B cell (primary cell): ENCODE measurements at regions not wholly inside any gene's neighbourhood (a gene's known extent, or its start where the extent isn't known, plus 50 kb on each side); places are given as distances from the start of the nearest gene placed in this dataset.

ENCODE experiments used
- ATAC-seq: fragments of 200-7000 bp; cut with Tn5 transposase; one replicate; pipeline ENCODE4 v1.10.0; 2021; ENCODE audit warnings: low read depth, mild to moderate bottlenecking, moderate number of reproducible peaks, moderate library complexity
- CTCF ChIA-PET: fragments of 350-600 bp; sonication (Branson Sonifier 250); formaldehyde crosslinking; loops from one replicate; lab custom pipeline; 2021; ENCODE audit warnings: antibody characterized with exemption, inconsistent platforms; lab: Charles Lee
- POLR2A ChIA-PET: fragments of 350-600 bp; sonication (Branson Sonifier 250); formaldehyde crosslinking; loops from one replicate; lab custom pipeline; 2021; ENCODE audit warnings: antibody characterized with exemption; lab: Charles Lee
- DNase-seq: peaks from one replicate; pipeline ENCODE4 v3.0.0; 2013
- H2AFZ ChIP-seq: 2 replicates; pipeline ENCODE4 v1.6.1; 2012; ENCODE audit warnings: mild to moderate bottlenecking, low read depth, low read length; ENCODE audit not compliant: insufficient read depth, poor library complexity, severe bottlenecking
- H3K27ac ChIP-seq, 2 donors: 1 replicate in 1 of 2; 2 replicates in 1 of 2; pipeline ENCODE4 v1.5.1; 2012 to 2013; ENCODE audit warnings: low read length in 2 of 2, mild to moderate bottlenecking in 2 of 2, moderate library complexity in 1 of 2
- H3K27me3 ChIP-seq, 4 experiments: fragments of 200-600 bp in 1 of 4; sonication (generic) in 1 of 4; replicated peaks in 1 of 4; 1 replicate in 2 of 4; 2 replicates in 2 of 4; pipeline versions ENCODE4 v1.6.1 to v1.7.0; 2013 to 2016; ENCODE audit warnings: low read length in 3 of 4, mild to moderate bottlenecking in 2 of 4, mixed read lengths in 1 of 4, moderate library complexity in 1 of 4; ENCODE audit not compliant: insufficient read depth in 4 of 4, control insufficient read depth in 3 of 4; ENCODE audit errors: control extremely low read depth in 1 of 4
- H3K36me3 ChIP-seq, 2 experiments: replicated peaks in 1 of 2; 1 replicate in 1 of 2; 2 replicates in 1 of 2; pipeline versions ENCODE4 v1.6.1 to v1.7.1; 2013; ENCODE audit warnings: low read length in 1 of 2; ENCODE audit not compliant: insufficient read depth in 2 of 2, control insufficient read depth in 1 of 2; ENCODE audit errors: control extremely low read depth in 1 of 2, extremely low read depth in 1 of 2
- H3K4me1 ChIP-seq, 2 donors: fragments of 200-600 bp in 1 of 2; sonication (generic) in 1 of 2; 1 replicate in 1 of 2; 2 replicates in 1 of 2; pipeline versions ENCODE4 v1.5.1 to v1.6.1; 2013 to 2017; ENCODE audit warnings: low read length in 2 of 2; ENCODE audit not compliant: control insufficient read depth in 2 of 2, insufficient read depth in 2 of 2
- H3K4me2 ChIP-seq: replicated peaks from 2 replicates; pipeline ENCODE3; 2012; ENCODE audit warnings: mild to moderate bottlenecking, low read depth, low read length; ENCODE audit not compliant: poor library complexity, severe bottlenecking
- H3K4me3 ChIP-seq, 5 experiments: fragments of 200-600 bp in 1 of 5; sonication (generic) in 1 of 5; 1 replicate in 3 of 5; 2 replicates in 2 of 5; pipeline versions ENCODE4 v1.5.1 to v1.7.0; 2011 to 2016; ENCODE audit warnings: low read length in 4 of 5, mild to moderate bottlenecking in 4 of 5, low read depth in 2 of 5, control low read depth in 1 of 5, moderate library complexity in 1 of 5; ENCODE audit not compliant: insufficient read depth in 1 of 5; ENCODE audit errors: control extremely low read depth in 1 of 5, extremely low read depth in 1 of 5
- H3K79me2 ChIP-seq: fragments of 200-600 bp; sonication (generic); one replicate; pipeline ENCODE4 v1.6.0; 2016; ENCODE audit warnings: low read length; ENCODE audit not compliant: control insufficient read depth, insufficient read depth
- H3K9ac ChIP-seq: fragments of 200-600 bp; sonication (generic); 2 replicates; pipeline ENCODE4 v1.6.1; 2017; ENCODE audit warnings: mild to moderate bottlenecking, low read length, moderate library complexity
- H3K9me3 ChIP-seq, 3 donors: one replicate each; pipeline versions ENCODE4 v1.6.1 to v1.7.1; 2013; ENCODE audit warnings: low read length in 2 of 3; ENCODE audit not compliant: control insufficient read depth in 2 of 3, insufficient read depth in 1 of 3; ENCODE audit errors: control extremely low read depth in 1 of 3
- H4K20me1 ChIP-seq: 2 replicates; pipeline ENCODE4 v1.6.0; 2012; ENCODE audit warnings: mild to moderate bottlenecking, low read length; ENCODE audit not compliant: insufficient read depth, control insufficient read depth, poor library complexity, severe bottlenecking
- H3K27ac Mint-ChIP-seq: one replicate; pipeline ENCODE4 v1.8.0; 2021; ENCODE audit warnings: mixed read lengths
- H3K27me3 Mint-ChIP-seq: one replicate; pipeline ENCODE4 v1.8.0; 2021; ENCODE audit warnings: mixed read lengths
- H3K4me1 Mint-ChIP-seq: one replicate; pipeline ENCODE4 v1.8.0; 2021; ENCODE audit warnings: mixed read lengths
- H3K4me3 Mint-ChIP-seq: one replicate; pipeline ENCODE4 v1.8.0; 2021; ENCODE audit warnings: mixed read lengths
- H3K9me3 Mint-ChIP-seq: one replicate; pipeline ENCODE4 v1.8.0; 2022; ENCODE audit warnings: mixed read lengths; ENCODE audit not compliant: insufficient read depth
- CTCF ChIP-seq: fragments of 200-600 bp; IDR thresholded peaks from one replicate; pipeline ENCODE4 v1.8.0; 2022; ENCODE audit warnings: antibody characterized with exemption, mild to moderate bottlenecking
- EZH2 ChIP-seq: IDR thresholded peaks from 2 replicates; pipeline ENCODE4 v1.6.1; 2012; ENCODE audit warnings: borderline replicate concordance, low read depth, mild to moderate bottlenecking, moderate library complexity, low read length; ENCODE audit not compliant: insufficient read depth, poor library complexity, severe bottlenecking
- WGBS: methylation state at CpG from one replicate; pipeline ENCODE4 v1.1.5; 2013; ENCODE audit warnings: missing lambda C conversion rate; ENCODE audit not compliant: insufficient coverage; 5-methylcytosine and 5-hydroxymethylcytosine counted together
- intact Hi-C: fragments of 100-400 bp; cut with micrococcal nuclease; formaldehyde crosslinking; loops from one replicate; pipeline ENCODE4 v1.10.0; 2022

- Histone ChIP-seq H3K9ac (no peak overlapping the region), H2AFZ (no peak overlapping the region), H3K36me3 (peaks cover 0 to 4% of the 10 kb centered on the region in 2 experiments), H3K4me2 (no peak overlapping the region), H3K9me3 (peaks cover 0 to 3% (median 2%) of the 10 kb centered on the region in 3 donors), H3K27ac (no peak overlapping the region), H3K27me3 (no peaks in the 10 kb centered on the region), H4K20me1 (no peaks in the 10 kb centered on the region), H3K4me3 (no peak overlapping the region), H3K79me2 (no peaks in the 10 kb centered on the region), H3K4me1 (no peaks in the 10 kb centered on the region)
- H3K27ac Mint-ChIP-seq = no peak overlapping the region
- no peaks in the 10 kb centered on the region for H3K4me1 Mint-ChIP-seq
- DNase-seq (no peak), ATAC-seq (no peak)
- H3K4me3 Mint-ChIP-seq = no peak overlapping the region
- CTCF ChIA-PET = no interaction called here
- peaks cover 9% of the 10 kb centered on the region for H3K9me3 Mint-ChIP-seq
- intact Hi-C loops = no loop called here
- no peaks in the 10 kb centered on the region for H3K27me3 Mint-ChIP-seq
- POLR2A ChIA-PET = no interaction called here
- TF ChIP-seq EZH2 = no peak
- no peak for TF ChIP-seq CTCF
Measured at GRCh38 chr16:72394526-72394925, 222.6 kb upstream of the PMFBP1 start.

GRCh38 chr16:72389791-72390190 is 217.8 kb upstream of the PMFBP1 start:
- intact Hi-C loops = no loop called here
- CTCF ChIA-PET = no interaction called here
- H2AFZ ChIP-seq = no peak overlapping the region
- DNase-seq (no peak), ATAC-seq (no peak)
- 100% methylated on average over 1 of the region's 3 CpGs for WGBS
- POLR2A ChIA-PET = no interaction called here
- H3K9me3 ChIP-seq = peaks cover 3 to 8% (median 4%) of the 10 kb centered on the region in 3 donors
- no peak overlapping the region for H3K9ac ChIP-seq
- H3K27ac Mint-ChIP-seq = no peak overlapping the region
- peaks cover 0 to 10% of the 10 kb centered on the region in 2 experiments for H3K36me3 ChIP-seq
- H3K4me3 ChIP-seq = no peak overlapping the region
- H3K4me2 ChIP-seq = no peak overlapping the region
- no peaks in the 10 kb centered on the region for H3K27me3 ChIP-seq
- no peaks in the 10 kb centered on the region for H3K4me1 ChIP-seq
- no peaks in the 10 kb centered on the region for H4K20me1 ChIP-seq
- H3K4me1 Mint-ChIP-seq = no peaks in the 10 kb centered on the region
- TF ChIP-seq CTCF = no peak
- peaks cover 18% of the 10 kb centered on the region for H3K9me3 Mint-ChIP-seq
- no peaks in the 10 kb centered on the region for H3K27me3 Mint-ChIP-seq
- no peak overlapping the region for H3K4me3 Mint-ChIP-seq
- H3K27ac ChIP-seq = no peak overlapping the region
- no peaks in the 10 kb centered on the region for H3K79me2 ChIP-seq
